ENCODE measurements at regions not wholly inside any gene's neighbourhood (a gene's known extent, or its start where the extent isn't known, plus 50 kb on each side); places are given as distances from the start of the nearest gene placed in this dataset.

GRCh38 chrX:9149501-9150245 is 115.7 kb upstream of the FAM9B start:
- Histone ChIP-seq H3K36me3 (ENCODE audit: insufficient read depth, low read length) (no peaks in the 10 kb centered on the region), H3K27ac (ENCODE audit: low read length) (no peak overlapping the region), H3K4me3 (ENCODE audit: low read length) (no peak overlapping the region), H3K79me2 (ENCODE audit: low read length) (no peaks in the 10 kb centered on the region), H3K9me2 (replicated peaks; ENCODE audit: insufficient read depth, low read length) (no peaks in the 10 kb centered on the region), H3K4me1 (ENCODE audit: low read length) (no peaks in the 10 kb centered on the region), H2AFZ (ENCODE audit: low read length) (no peak overlapping the region), H3K9me3 (ENCODE audit: low read length) (peaks cover 10% of the 10 kb centered on the region), H3K4me2 (ENCODE audit: low read depth, low read length, poor library complexity, severe bottlenecking) (no peak overlapping the region), H3K27me3 (ENCODE audit: low read length) (0 out of 2 replicates have a peak, but pooled peaks cover 3% of the 10 kb centered on the region), H4K20me1 (ENCODE audit: insufficient read depth, low read depth, low read length) (no peaks in the 10 kb centered on the region), H3K9ac (ENCODE audit: low read length) (no peak overlapping the region)
- DNase-seq: no peak

DNA sequence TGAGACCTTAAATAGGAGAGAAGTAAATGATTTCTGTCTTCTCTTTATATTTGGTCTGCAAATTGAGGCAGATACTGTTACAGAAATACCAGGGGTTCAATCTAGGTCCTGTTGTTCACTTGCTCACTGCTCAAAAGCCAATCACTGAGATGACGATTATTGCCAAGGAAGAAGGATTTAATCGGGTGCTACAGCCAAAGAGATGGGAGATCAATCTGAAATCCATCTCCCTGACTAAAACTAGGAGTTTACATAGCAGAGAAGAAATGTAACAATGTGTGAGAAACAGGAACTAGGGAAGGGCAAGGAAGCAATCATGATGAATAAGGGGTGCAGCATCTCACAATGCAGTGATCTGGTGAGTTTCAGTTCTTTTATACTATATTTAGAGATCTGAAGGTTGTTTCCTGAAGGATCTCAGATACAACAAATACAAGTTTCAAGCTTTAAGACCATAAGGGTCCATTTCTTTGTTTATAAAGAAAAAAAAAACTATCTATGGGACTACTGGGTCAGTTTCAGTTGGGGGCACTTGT is 117.9 kb upstream of the FAM9B start:
- Histone ChIP-seq H3K36me3 (ENCODE audit: insufficient read depth, low read length) (no peaks in the 10 kb centered on the region), H3K4me2 (ENCODE audit: low read depth, low read length, poor library complexity, severe bottlenecking) (no peak overlapping the region), H4K20me1 (ENCODE audit: insufficient read depth, low read depth, low read length) (no peaks in the 10 kb centered on the region), H3K9me3 (ENCODE audit: low read length) (peaks cover 10% of the 10 kb centered on the region), H3K4me1 (ENCODE audit: low read length) (no peaks in the 10 kb centered on the region), H3K27me3 (ENCODE audit: low read length) (0 out of 2 replicates have a peak, but pooled peaks cover 3% of the 10 kb centered on the region), H3K9ac (ENCODE audit: low read length) (no peak overlapping the region), H2AFZ (ENCODE audit: low read length) (no peak overlapping the region), H3K9me2 (replicated peaks; ENCODE audit: insufficient read depth, low read length) (no peaks in the 10 kb centered on the region), H3K79me2 (ENCODE audit: low read length) (no peaks in the 10 kb centered on the region), H3K27ac (ENCODE audit: low read length) (no peak overlapping the region), H3K4me3 (ENCODE audit: low read length) (no peak overlapping the region)
- no peak for DNase-seq

DNA sequence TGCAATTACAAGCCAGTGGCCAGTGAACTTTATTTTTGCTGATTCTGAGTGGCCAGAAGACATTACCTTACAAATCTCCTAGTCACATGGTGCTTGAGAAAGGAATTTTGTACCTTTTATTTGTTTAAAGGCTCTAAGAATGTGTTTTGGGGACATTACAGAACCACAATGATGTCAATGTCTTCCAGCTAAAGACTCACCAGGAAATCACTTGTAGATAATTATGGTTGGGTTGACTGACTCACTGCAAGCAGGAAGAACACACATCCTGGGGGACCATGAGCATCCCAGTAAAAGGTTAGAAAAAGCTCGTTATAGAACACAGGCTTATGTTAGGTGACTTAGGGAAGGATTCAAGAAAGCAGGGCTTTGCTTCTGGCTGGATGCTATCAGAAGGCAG is 119.4 kb upstream of the FAM9B start:
- H3K4me2 ChIP-seq (ENCODE audit: low read depth, low read length, poor library complexity, severe bottlenecking): no peak overlapping the region
- H3K9ac ChIP-seq (ENCODE audit: low read length): no peak overlapping the region
- H3K4me1 ChIP-seq (ENCODE audit: low read length): no peaks in the 10 kb centered on the region
- peaks cover 10% of the 10 kb centered on the region for H3K9me3 ChIP-seq (ENCODE audit: low read length)
- H3K27me3 ChIP-seq (ENCODE audit: low read length): 0 out of 2 replicates have a peak, but pooled peaks cover 3% of the 10 kb centered on the region
- H3K4me3 ChIP-seq (ENCODE audit: low read length): no peak overlapping the region
- no peak overlapping the region for H2AFZ ChIP-seq (ENCODE audit: low read length)
- no peak overlapping the region for H3K27ac ChIP-seq (ENCODE audit: low read length)
- H3K36me3 ChIP-seq (ENCODE audit: insufficient read depth, low read length): no peaks in the 10 kb centered on the region
- no peak for DNase-seq
- H4K20me1 ChIP-seq (ENCODE audit: insufficient read depth, low read depth, low read length): no peaks in the 10 kb centered on the region
- no peaks in the 10 kb centered on the region for H3K79me2 ChIP-seq (ENCODE audit: low read length)
- H3K9me2 ChIP-seq (replicated peaks; ENCODE audit: insufficient read depth, low read length): no peaks in the 10 kb centered on the region

DNA sequence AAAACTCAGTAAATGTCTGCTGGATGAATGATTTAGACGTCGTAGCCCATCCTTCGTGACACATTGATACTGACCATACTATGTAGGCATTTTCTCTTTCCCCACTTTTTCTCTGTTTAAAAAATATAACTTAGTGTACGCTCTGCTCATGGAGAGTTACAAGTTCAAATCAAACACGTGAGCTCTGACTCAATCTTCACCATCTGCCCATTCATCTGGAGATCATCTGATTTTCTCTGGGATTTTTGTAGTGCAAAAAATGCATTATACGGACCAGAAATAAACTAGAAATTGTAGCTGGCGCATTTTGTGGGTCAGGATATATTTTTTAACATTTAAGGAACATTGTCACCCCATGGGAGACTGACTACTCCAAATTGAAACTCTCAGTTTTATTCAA is 124.7 kb upstream of the FAM9B start:
- Histone ChIP-seq H3K4me2 (ENCODE audit: low read depth, low read length, poor library complexity, severe bottlenecking) (no peak overlapping the region), H3K36me3 (ENCODE audit: insufficient read depth, low read length) (no peaks in the 10 kb centered on the region), H3K27me3 (ENCODE audit: low read length) (no peaks in the 10 kb centered on the region), H2AFZ (ENCODE audit: low read length) (no peak overlapping the region), H3K9ac (ENCODE audit: low read length) (no peak overlapping the region), H3K4me1 (ENCODE audit: low read length) (no peaks in the 10 kb centered on the region), H3K27ac (ENCODE audit: low read length) (no peak overlapping the region), H3K9me3 (ENCODE audit: low read length) (no peaks in the 10 kb centered on the region), H3K79me2 (ENCODE audit: low read length) (no peaks in the 10 kb centered on the region), H4K20me1 (ENCODE audit: insufficient read depth, low read depth, low read length) (no peaks in the 10 kb centered on the region), H3K9me2 (replicated peaks; ENCODE audit: insufficient read depth, low read length) (no peaks in the 10 kb centered on the region), H3K4me3 (ENCODE audit: low read length) (no peak overlapping the region)
- no peak for DNase-seq

- H3K4me3 ChIP-seq (ENCODE audit: low read length): no peak overlapping the region
- no peak for DNase-seq
- no peaks in the 10 kb centered on the region for H3K27me3 ChIP-seq (ENCODE audit: low read length)
- H3K4me1 ChIP-seq (ENCODE audit: low read length): no peaks in the 10 kb centered on the region
- no peaks in the 10 kb centered on the region for H3K36me3 ChIP-seq (ENCODE audit: insufficient read depth, low read length)
- no peaks in the 10 kb centered on the region for H3K79me2 ChIP-seq (ENCODE audit: low read length)
- no peaks in the 10 kb centered on the region for H3K9me3 ChIP-seq (ENCODE audit: low read length)
- H3K27ac ChIP-seq (ENCODE audit: low read length): no peak overlapping the region
- H3K9ac ChIP-seq (ENCODE audit: low read length): no peak overlapping the region
- no peaks in the 10 kb centered on the region for H3K9me2 ChIP-seq (replicated peaks; ENCODE audit: insufficient read depth, low read length)
- H3K4me2 ChIP-seq (ENCODE audit: low read depth, low read length, poor library complexity, severe bottlenecking): no peak overlapping the region
- H4K20me1 ChIP-seq (ENCODE audit: insufficient read depth, low read depth, low read length): no peaks in the 10 kb centered on the region
- H2AFZ ChIP-seq (ENCODE audit: low read length): no peak overlapping the region
Measured at GRCh38 chrX:9160698-9161329, 126.9 kb upstream of the FAM9B start.

GRCh38 chrX:9162698-9163097 is 128.8 kb upstream of the FAM9B start:
- H3K27ac ChIP-seq (ENCODE audit: low read length): no peak overlapping the region
- H3K36me3 ChIP-seq (ENCODE audit: insufficient read depth, low read length): no peaks in the 10 kb centered on the region
- no peaks in the 10 kb centered on the region for H3K4me1 ChIP-seq (ENCODE audit: low read length)
- no peak overlapping the region for H2AFZ ChIP-seq (ENCODE audit: low read length)
- no peaks in the 10 kb centered on the region for H4K20me1 ChIP-seq (ENCODE audit: insufficient read depth, low read depth, low read length)
- no peak for DNase-seq
- H3K9me2 ChIP-seq (replicated peaks; ENCODE audit: insufficient read depth, low read length): no peaks in the 10 kb centered on the region
- H3K27me3 ChIP-seq (ENCODE audit: low read length): no peaks in the 10 kb centered on the region
- no peak overlapping the region for H3K4me2 ChIP-seq (ENCODE audit: low read depth, low read length, poor library complexity, severe bottlenecking)
- H3K9ac ChIP-seq (ENCODE audit: low read length): no peak overlapping the region
- peaks cover 3% of the 10 kb centered on the region; the same call in 1 of the 2 replicates for H3K9me3 ChIP-seq (ENCODE audit: low read length)
- no peaks in the 10 kb centered on the region for H3K79me2 ChIP-seq (ENCODE audit: low read length)
- H3K4me3 ChIP-seq (ENCODE audit: low read length): no peak overlapping the region

GRCh38 chrX:9163214-9163709 is 129.3 kb upstream of the FAM9B start:
- no peak overlapping the region for H3K27ac ChIP-seq (ENCODE audit: low read length)
- no peaks in the 10 kb centered on the region for H3K9me2 ChIP-seq (replicated peaks; ENCODE audit: insufficient read depth, low read length)
- H3K27me3 ChIP-seq (ENCODE audit: low read length): no peaks in the 10 kb centered on the region
- H3K79me2 ChIP-seq (ENCODE audit: low read length): no peaks in the 10 kb centered on the region
- H3K4me3 ChIP-seq (ENCODE audit: low read length): no peak overlapping the region
- H3K36me3 ChIP-seq (ENCODE audit: insufficient read depth, low read length): no peaks in the 10 kb centered on the region
- H2AFZ ChIP-seq (ENCODE audit: low read length): no peak overlapping the region
- peaks cover 3% of the 10 kb centered on the region; the same call in 1 of the 2 replicates for H3K9me3 ChIP-seq (ENCODE audit: low read length)
- DNase-seq: no peak
- H3K4me1 ChIP-seq (ENCODE audit: low read length): no peaks in the 10 kb centered on the region
- no peak overlapping the region for H3K4me2 ChIP-seq (ENCODE audit: low read depth, low read length, poor library complexity, severe bottlenecking)
- H4K20me1 ChIP-seq (ENCODE audit: insufficient read depth, low read depth, low read length): no peaks in the 10 kb centered on the region
- H3K9ac ChIP-seq (ENCODE audit: low read length): no peak overlapping the region

- H3K9me2 ChIP-seq (replicated peaks; ENCODE audit: insufficient read depth, low read length): no peaks in the 10 kb centered on the region
- H3K4me3 ChIP-seq (ENCODE audit: low read length): no peak overlapping the region
- no peaks in the 10 kb centered on the region for H3K27me3 ChIP-seq (ENCODE audit: low read length)
- no peak overlapping the region for H2AFZ ChIP-seq (ENCODE audit: low read length)
- H3K9me3 ChIP-seq (ENCODE audit: low read length): peaks cover 3% of the 10 kb centered on the region; the same call in 1 of the 2 replicates
- no peak overlapping the region for H3K27ac ChIP-seq (ENCODE audit: low read length)
- no peaks in the 10 kb centered on the region for H3K4me1 ChIP-seq (ENCODE audit: low read length)
- H3K9ac ChIP-seq (ENCODE audit: low read length): no peak overlapping the region
- H3K79me2 ChIP-seq (ENCODE audit: low read length): no peaks in the 10 kb centered on the region
- H3K4me2 ChIP-seq (ENCODE audit: low read depth, low read length, poor library complexity, severe bottlenecking): no peak overlapping the region
- DNase-seq: no peak
- no peaks in the 10 kb centered on the region for H3K36me3 ChIP-seq (ENCODE audit: insufficient read depth, low read length)
- no peaks in the 10 kb centered on the region for H4K20me1 ChIP-seq (ENCODE audit: insufficient read depth, low read depth, low read length)
Measured at GRCh38 chrX:9164086-9164485, 130.2 kb upstream of the FAM9B start.
